Activated naive CD4-positive, alpha-beta T cell treated with anti-CD3 and anti-CD28 coated beads for 36 hours (primary cell): ENCODE measurements at regions not wholly inside any gene's neighbourhood (a gene's known extent, or its start where the extent isn't known, plus 50 kb on each side); places are given as distances from the start of the nearest gene placed in this dataset.
A peak's percentile ranks its signal among the peaks of the same experiment; 100 is the strongest.

ENCODE experiments used
- CTCF ChIA-PET: fragments of 350-600 bp; sonication (Branson Sonifier 250); formaldehyde crosslinking; loops from one replicate; lab custom pipeline; 2021; ENCODE audit warnings: antibody characterized with exemption; lab: Charles Lee
- DNase-seq: peaks from one replicate; pipeline ENCODE4 v3.0.0-alpha.2; 2020
- H3K27ac Mint-ChIP-seq: one replicate; pipeline ENCODE4 v1.8.0; 2021; ENCODE audit warnings: mild to moderate bottlenecking, mixed read lengths
- H3K27me3 Mint-ChIP-seq: one replicate; pipeline ENCODE4 v1.8.0; 2021; ENCODE audit warnings: low read depth, mixed read lengths
- H3K36me3 Mint-ChIP-seq: one replicate; pipeline ENCODE4 v1.8.0; 2021; ENCODE audit warnings: low read depth, mixed read lengths
- H3K4me1 Mint-ChIP-seq: one replicate; pipeline ENCODE4 v1.8.0; 2021; ENCODE audit warnings: low read depth, mixed read lengths
- H3K4me3 Mint-ChIP-seq: one replicate; pipeline ENCODE4 v1.8.0; 2021; ENCODE audit warnings: mild to moderate bottlenecking, moderate library complexity, mixed read lengths
- H3K9me3 Mint-ChIP-seq: one replicate; pipeline ENCODE4 v1.8.0; 2021; ENCODE audit warnings: mixed read lengths
- intact Hi-C: fragments of 100-400 bp; cut with micrococcal nuclease; formaldehyde crosslinking; loops from one replicate; pipeline ENCODE4 v1.15.1; 2023

DNA sequence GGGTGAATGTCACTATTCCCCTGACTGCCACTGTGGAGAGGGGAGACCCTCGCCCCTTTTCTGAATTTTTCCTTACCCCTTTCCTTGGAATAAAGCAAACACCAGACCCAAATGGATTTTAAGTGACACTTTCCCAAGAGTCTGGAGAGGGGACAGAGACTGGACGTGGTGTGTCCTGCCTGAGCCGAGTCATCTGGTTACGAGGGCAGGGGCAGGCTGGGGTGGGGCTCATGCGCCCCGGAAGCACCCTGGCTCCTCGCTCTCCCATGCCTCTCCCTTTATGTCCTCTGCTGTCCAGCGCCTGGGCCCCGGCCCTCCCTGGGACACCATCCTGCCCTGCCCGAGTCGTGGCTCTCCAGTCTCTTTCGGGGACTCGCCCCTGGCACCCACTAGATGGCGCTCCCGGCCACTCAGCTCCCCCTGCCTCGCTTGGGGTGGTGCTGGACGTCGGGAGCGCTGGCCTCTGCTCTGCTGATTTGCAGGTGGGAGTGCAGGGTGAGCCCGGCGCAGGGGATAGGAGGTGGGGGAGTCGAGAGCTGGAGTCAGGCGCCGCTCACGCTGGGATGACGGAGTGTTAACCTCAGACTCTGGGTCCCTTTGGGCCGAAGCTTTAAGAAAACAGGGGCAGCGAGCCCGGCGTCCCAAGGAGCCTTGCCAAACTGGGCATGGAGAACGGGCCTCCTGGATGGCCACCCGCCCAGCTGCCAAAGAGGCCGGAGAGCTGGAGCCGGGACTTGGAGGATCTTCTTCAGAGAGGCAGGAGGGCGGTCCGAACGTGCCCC is 89.8 kb downstream of the RPS6KA4 start:
- Mint-ChIP-seq H3K27ac (no peak overlapping the region), H3K4me3 (peak overlapping the region; percentile 65), H3K36me3 (no peaks in the 10 kb centered on the region), H3K4me1 (peaks cover 17% of the 10 kb centered on the region), H3K9me3 (no peaks in the 10 kb centered on the region), H3K27me3 (peaks cover 12% of the 10 kb centered on the region)
- DNase-seq, result peak; percentile 84
- CTCF ChIA-PET, result interaction anchor here (0.6 to 1.9 kb wide), 46 partner anchors 9 to 295 kb away, joined by 3 to 13 read pairs (median 4); partner anchors contain the start of genes RASGRP2 and TRMT112
- intact Hi-C loops, result loop anchor here (1.0 to 2.0 kb wide), 3 partner anchors 90 to 205 kb away; partner anchors contain the start of gene RPS6KA4

GRCh38 chr11:64449381-64450167 is 90.6 kb downstream of the RPS6KA4 start:
- DNase-seq, result peak; percentile 79
- intact Hi-C loops, result loop anchor here (1.0 to 2.0 kb wide), 3 partner anchors 91 to 204 kb away; partner anchors contain the start of gene RPS6KA4
- no peaks in the 10 kb centered on the region for H3K36me3 Mint-ChIP-seq
- H3K9me3 Mint-ChIP-seq, result no peaks in the 10 kb centered on the region
- peak overlapping the region; percentile 65 for H3K4me3 Mint-ChIP-seq
- CTCF ChIA-PET, result interaction anchor here (0.6 to 1.9 kb wide), 51 partner anchors 9 to 295 kb away, joined by 3 to 13 read pairs (median 4); partner anchors contain the start of genes RASGRP2 and TRMT112
- H3K4me1 Mint-ChIP-seq, result peaks cover 17% of the 10 kb centered on the region
- peaks cover 12% of the 10 kb centered on the region for H3K27me3 Mint-ChIP-seq
- no peak overlapping the region for H3K27ac Mint-ChIP-seq

DNA sequence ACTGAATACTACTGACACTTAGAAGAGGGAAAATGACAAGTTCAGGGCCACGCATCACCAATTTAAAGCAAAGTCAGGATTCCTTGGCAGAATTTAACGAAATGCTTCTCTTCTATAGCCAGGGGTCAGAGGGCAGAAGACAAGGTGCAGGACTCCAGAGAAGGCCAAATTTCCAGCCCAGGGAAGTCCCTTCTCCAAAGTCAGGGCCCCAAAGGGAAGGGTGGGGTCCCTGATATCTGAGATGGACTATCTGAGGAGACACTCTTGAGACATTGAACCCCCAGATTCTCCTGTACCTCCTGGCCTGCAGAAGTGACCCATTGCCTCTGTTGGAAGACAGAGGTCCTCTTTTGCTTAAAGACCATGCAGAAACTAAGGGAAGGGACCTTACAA is 91.2 kb downstream of the RPS6KA4 start:
- DNase-seq, result no peak
- H3K4me1 Mint-ChIP-seq, result peaks cover 17% of the 10 kb centered on the region
- no peak overlapping the region for H3K4me3 Mint-ChIP-seq
- no peak overlapping the region for H3K27ac Mint-ChIP-seq
- no peaks in the 10 kb centered on the region for H3K36me3 Mint-ChIP-seq
- intact Hi-C loops, result no loop called here
- H3K27me3 Mint-ChIP-seq, result peaks cover 12% of the 10 kb centered on the region
- CTCF ChIA-PET, result interaction anchor here (0.6 to 1.9 kb wide), 23 partner anchors 8 to 294 kb away, joined by 3 to 13 read pairs (median 4); partner anchors contain the start of gene RASGRP2
- no peaks in the 10 kb centered on the region for H3K9me3 Mint-ChIP-seq

GRCh38 chr11:64451856-64452255 is 92.9 kb downstream of the RPS6KA4 start:
- CTCF ChIA-PET, result no interaction called here
- Mint-ChIP-seq H3K4me3 (no peak overlapping the region), H3K27ac (no peak overlapping the region), H3K4me1 (peaks cover 17% of the 10 kb centered on the region), H3K27me3 (peaks cover 12% of the 10 kb centered on the region), H3K9me3 (no peaks in the 10 kb centered on the region), H3K36me3 (no peaks in the 10 kb centered on the region)
- intact Hi-C loops, result no loop called here
- no peak for DNase-seq

- Mint-ChIP-seq H3K27me3 (peaks cover 2% of the 10 kb centered on the region), H3K27ac (no peak overlapping the region), H3K4me3 (no peak overlapping the region), H3K36me3 (no peaks in the 10 kb centered on the region), H3K9me3 (no peaks in the 10 kb centered on the region), H3K4me1 (peaks cover 11% of the 10 kb centered on the region)
- intact Hi-C loops, result no loop called here
- CTCF ChIA-PET, result interaction anchor here (1.6 kb wide), 1 partner anchor 200 kb away, joined by 3 read pairs; no protein-coding TSS in a partner anchor
- DNase-seq, result no peak
Measured at GRCh38 chr11:64453466-64453865, 94.5 kb downstream of the RPS6KA4 start.

- Mint-ChIP-seq H3K27me3 (no peaks in the 10 kb centered on the region), H3K27ac (no peak overlapping the region), H3K36me3 (no peaks in the 10 kb centered on the region), H3K9me3 (no peaks in the 10 kb centered on the region), H3K4me3 (no peak overlapping the region), H3K4me1 (no peaks in the 10 kb centered on the region)
- intact Hi-C loops, result no loop called here
- DNase-seq, result no peak
- CTCF ChIA-PET, result no interaction called here
Measured at GRCh38 chr11:64455456-64456261, 96.7 kb downstream of the RPS6KA4 start.

GRCh38 chr11:64456509-64457320 is 97.8 kb downstream of the RPS6KA4 start:
- CTCF ChIA-PET, result interaction anchor here (0.6 kb wide), 2 partner anchors 10 to 1844 kb away, joined by 3 read pairs; no protein-coding TSS in a partner anchor
- Mint-ChIP-seq H3K4me3 (no peak overlapping the region), H3K4me1 (no peaks in the 10 kb centered on the region)

DNA sequence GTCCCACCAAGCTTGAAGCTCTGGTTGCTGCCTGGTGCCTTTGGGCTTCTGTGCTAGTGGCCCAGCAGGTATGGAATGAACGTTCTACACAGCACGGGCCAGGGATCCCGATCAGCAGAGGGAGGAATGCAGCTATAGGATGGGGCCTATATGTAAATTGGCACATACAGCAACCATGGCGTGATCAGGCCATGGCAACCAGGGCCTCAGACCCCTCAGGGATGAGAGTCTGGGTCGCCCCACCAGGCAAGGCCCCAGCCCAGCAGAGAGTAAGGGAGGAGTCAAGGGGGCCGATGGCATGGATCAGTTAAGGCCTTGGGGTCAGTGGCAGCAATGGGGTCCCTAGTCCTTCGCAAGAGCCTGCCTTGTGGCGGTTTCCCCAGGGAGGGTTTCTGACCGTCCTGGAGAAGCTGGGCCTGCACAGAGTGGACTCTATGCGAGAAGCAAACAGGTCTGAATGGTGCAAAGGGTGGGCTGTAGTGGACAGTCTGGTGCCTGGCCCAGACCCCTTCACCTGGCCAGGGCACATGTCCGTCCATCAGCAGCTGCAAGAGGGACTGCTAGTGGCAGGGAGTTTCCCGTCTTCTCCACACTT is 98.2 kb upstream of the SLC22A11 start:
- H3K27me3 Mint-ChIP-seq, result no peaks in the 10 kb centered on the region
- no peaks in the 10 kb centered on the region for H3K4me1 Mint-ChIP-seq
- H3K27ac Mint-ChIP-seq, result no peak overlapping the region
- no peak overlapping the region for H3K4me3 Mint-ChIP-seq
- no peak for DNase-seq
- no peaks in the 10 kb centered on the region for H3K9me3 Mint-ChIP-seq
- H3K36me3 Mint-ChIP-seq, result no peaks in the 10 kb centered on the region
- CTCF ChIA-PET, result interaction anchor here (0.6 to 1.4 kb wide), 2 partner anchors 8 to 9 kb away, joined by 3 to 5 read pairs; no protein-coding TSS in a partner anchor
- intact Hi-C loops, result no loop called here

More at GRCh38 chr11:64456509-64457320, 97.8 kb downstream of the RPS6KA4 start:
- Mint-ChIP-seq H3K9me3 (no peaks in the 10 kb centered on the region), H3K27ac (no peak overlapping the region), H3K27me3 (no peaks in the 10 kb centered on the region), H3K36me3 (no peaks in the 10 kb centered on the region)
- intact Hi-C loops, result no loop called here
- DNase-seq, result no peak

DNA sequence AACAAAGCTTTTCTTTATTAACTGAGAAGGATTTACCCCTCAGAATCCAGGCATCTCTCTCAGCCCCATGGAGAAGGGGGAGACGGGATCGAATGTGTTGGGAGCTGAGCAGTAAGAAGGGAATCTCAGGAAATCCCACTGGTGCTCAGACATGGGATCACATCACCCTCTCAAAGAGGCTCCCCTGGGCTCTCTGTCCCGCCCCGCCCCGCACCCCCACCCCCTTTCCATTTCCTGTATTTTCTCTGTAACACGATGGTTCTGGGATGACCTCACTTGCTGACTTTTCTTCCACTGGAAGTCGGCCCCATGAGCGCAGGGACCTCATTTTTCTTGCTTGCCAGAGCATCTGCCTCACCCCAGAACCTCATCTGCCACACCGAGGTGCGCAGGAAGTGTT is 96.7 kb upstream of the SLC22A11 start:
- no peak overlapping the region for H3K4me3 Mint-ChIP-seq
- H3K27ac Mint-ChIP-seq, result no peak overlapping the region
- no peaks in the 10 kb centered on the region for H3K9me3 Mint-ChIP-seq
- CTCF ChIA-PET, result interaction anchor here (0.7 to 1.4 kb wide), 2 partner anchors 9 to 10 kb away, joined by 3 to 5 read pairs; no protein-coding TSS in a partner anchor
- intact Hi-C loops, result no loop called here
- no peaks in the 10 kb centered on the region for H3K27me3 Mint-ChIP-seq
- H3K36me3 Mint-ChIP-seq, result no peaks in the 10 kb centered on the region
- DNase-seq, result no peak
- H3K4me1 Mint-ChIP-seq, result no peaks in the 10 kb centered on the region

DNA sequence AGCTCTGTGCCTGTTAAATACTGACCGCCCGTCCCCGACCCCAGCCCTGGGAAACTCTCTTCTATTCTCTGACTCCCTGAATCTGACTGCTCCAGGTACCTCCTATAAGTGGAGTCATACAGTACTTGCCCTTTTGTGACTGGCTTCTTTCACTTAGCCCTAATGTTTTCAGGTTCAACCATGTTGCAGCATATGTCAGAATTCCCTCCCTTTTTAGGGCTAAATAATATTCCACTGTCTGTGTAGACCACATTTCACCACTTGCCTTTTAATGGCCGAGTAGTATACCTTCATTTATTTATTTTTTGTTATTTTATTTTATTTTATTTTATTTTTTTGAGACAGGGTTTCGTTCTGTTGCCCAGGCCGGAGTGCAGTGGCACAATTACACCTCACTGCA is 96.1 kb upstream of the SLC22A11 start:
- no peak overlapping the region for H3K27ac Mint-ChIP-seq
- CTCF ChIA-PET, result interaction anchor here (0.6 to 1.1 kb wide), 2 partner anchors 10 to 12 kb away, joined by 3 read pairs; no protein-coding TSS in a partner anchor
- H3K36me3 Mint-ChIP-seq, result no peaks in the 10 kb centered on the region
- H3K4me1 Mint-ChIP-seq, result no peaks in the 10 kb centered on the region
- DNase-seq, result no peak
- no peaks in the 10 kb centered on the region for H3K27me3 Mint-ChIP-seq
- no peaks in the 10 kb centered on the region for H3K9me3 Mint-ChIP-seq
- no peak overlapping the region for H3K4me3 Mint-ChIP-seq
- intact Hi-C loops, result no loop called here

DNA sequence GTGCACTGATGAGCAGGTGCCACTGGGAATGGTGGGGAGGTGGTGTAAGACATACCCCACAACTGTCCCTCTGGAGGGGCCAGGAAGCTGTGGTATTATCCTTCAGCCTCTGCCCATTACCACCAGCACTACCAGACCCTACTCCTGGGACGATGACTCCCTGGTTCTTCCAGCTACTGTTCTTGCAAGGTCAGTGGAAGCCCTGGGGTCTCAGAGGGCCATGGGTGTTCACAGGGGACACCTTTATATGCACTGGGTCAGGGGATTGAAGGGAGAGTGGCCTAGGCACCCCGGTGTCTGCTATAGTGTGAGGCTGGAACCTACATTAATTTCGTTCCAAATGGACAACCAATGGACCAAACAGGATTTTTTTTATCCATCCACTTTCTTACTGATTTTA is 94.7 kb upstream of the SLC22A11 start:
- no peak overlapping the region for H3K4me3 Mint-ChIP-seq
- no peaks in the 10 kb centered on the region for H3K36me3 Mint-ChIP-seq
- H3K9me3 Mint-ChIP-seq, result no peaks in the 10 kb centered on the region
- H3K4me1 Mint-ChIP-seq, result no peaks in the 10 kb centered on the region
- no peak overlapping the region for H3K27ac Mint-ChIP-seq
- CTCF ChIA-PET, result no interaction called here
- intact Hi-C loops, result no loop called here
- DNase-seq, result no peak
- no peaks in the 10 kb centered on the region for H3K27me3 Mint-ChIP-seq
